Amniotic stem cell (primary cell): ENCODE measurements at regions not wholly inside any gene's neighbourhood (a gene's known extent, or its start where the extent isn't known, plus 50 kb on each side); places are given as distances from the start of the nearest gene placed in this dataset.
"Not testable (repeated sequence)": the region's sequence is repeated elsewhere in the genome, so short reads cannot be mapped to it uniquely, and the experiment has no call there.

Experiments used
- DNase-seq: peaks from one replicate; lab custom pipeline; 2025; lab: John Stamatoyannopoulos, UW

GRCh38 chr2:39929531-39929930, 150.5 kb upstream of the THUMPD2 start:
- no peak for DNase-seq

- no peak for DNase-seq
These were observed 146.3 kb upstream of the THUMPD2 start for GRCh38 chr2:39925312-39925711.

- no peak for DNase-seq
These were observed 144.4 kb upstream of the THUMPD2 start for GRCh38 chr2:39923455-39923854.

- DNase-seq: no peak
These were observed 143.8 kb upstream of the THUMPD2 start for GRCh38 chr2:39922679-39923405.

DNA sequence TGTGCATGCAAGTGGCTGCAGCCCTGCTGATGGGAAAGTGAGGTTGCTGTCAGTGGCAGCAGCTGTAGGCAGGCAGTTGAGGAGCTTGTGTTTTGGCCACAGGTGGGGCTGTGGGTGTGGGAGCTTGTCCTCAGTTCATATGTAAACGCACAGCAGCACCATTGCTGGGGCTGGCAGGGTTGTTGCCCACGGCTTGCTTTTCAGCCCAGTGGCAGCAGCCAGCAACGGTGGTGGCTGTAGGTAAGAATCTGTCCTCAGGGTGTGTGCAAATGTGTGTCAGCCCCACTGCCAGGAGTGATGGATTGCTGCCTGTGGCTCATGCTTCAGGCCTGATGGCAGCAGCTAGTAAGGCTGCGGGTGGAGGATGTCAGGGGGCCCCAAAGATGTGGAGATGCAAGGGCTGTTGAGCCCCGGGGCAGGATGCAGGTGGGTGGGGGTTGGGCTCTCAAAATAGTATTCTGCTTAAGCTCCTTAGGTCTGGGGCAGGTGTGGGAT, 141.3 kb upstream of the THUMPD2 start:
- DNase-seq: no peak

GRCh38 chr2:39919511-39920306, 140.7 kb upstream of the THUMPD2 start:
- no peak for DNase-seq

GRCh38 chr2:39918886-39919285, 139.8 kb upstream of the THUMPD2 start:
- DNase-seq: no peak

GRCh38 chr2:39917371-39917770, 138.3 kb upstream of the THUMPD2 start:
- not testable (repeated sequence) for DNase-seq

DNA sequence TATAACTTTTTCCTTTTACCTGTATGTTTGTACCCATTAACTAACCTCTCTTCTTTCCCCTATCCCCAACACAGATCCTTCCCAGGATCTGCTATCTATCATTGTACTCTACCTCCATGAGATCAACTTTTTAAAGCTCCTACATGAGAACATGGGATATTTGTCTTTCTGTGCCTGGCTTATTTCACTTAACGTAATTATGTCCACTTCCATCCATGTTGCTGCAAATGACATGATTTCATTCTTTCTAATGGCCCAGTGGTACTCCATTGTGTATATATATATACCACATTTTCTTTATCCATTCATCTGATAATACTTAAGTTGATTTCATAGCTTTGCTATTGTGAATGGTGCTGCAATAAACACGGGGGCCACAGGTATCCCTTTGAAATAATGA, 135.9 kb upstream of the THUMPD2 start:
- DNase-seq: no peak

DNA sequence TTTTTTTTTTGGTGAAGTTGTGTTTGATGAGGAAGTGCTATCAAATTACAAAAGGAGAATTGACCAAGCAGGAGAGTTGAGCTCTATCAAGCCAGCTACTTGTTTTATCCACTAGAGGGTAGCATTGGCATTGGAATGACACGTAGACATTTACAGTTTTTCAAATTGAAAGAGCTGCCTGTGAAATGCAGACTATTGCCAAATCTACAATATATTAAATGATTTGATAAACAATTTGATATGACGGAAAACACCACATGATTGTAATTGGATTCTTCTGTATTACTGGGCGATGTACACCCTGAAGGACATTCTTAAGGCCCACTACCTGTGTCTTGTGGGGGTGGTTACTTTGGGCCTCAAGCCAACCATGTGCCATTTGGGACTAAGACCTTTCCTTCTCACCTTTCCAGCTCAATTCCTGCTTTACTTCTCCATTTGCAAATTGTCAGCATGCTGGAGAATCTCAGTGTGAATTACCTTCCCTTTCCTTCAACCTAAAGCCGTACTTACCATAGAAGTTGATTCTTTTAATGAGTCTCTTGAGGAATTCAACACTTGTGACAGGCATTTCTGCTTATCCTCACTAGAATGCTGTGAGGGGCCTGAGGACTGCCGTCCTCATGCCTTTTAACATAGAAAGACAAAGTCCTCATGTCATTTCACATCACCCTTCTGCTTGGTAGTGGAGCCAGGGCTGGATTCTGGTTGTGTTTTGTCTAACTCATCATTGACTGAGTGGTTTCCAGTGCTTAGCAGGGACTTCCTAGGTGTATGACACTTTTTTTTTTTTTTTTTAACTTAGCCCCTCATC, 134.8 kb upstream of the THUMPD2 start:
- peak; percentile 61 for DNase-seq

GRCh38 chr2:39902103-39902502, 123.0 kb upstream of the THUMPD2 start:
- peak; percentile 21 for DNase-seq

DNA sequence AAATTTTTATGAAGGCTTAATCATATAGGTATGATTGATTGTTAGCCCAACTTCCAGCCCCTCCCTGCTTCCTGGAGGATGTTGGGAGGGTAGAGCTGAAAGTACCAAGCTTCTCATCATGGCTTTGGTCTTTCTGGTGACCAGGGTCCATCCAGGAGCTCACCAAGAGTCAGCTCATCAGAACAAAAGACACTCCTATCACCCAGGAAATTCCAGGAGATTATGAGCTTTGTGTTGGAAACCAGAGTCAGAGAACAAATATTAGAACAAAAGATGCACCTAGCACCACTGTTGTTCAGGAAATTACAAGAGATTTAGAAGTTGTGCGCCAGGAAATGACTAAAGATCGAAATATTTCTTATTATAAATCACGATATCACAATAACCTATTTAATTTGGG, 119.9 kb upstream of the THUMPD2 start:
- no peak for DNase-seq

DNA sequence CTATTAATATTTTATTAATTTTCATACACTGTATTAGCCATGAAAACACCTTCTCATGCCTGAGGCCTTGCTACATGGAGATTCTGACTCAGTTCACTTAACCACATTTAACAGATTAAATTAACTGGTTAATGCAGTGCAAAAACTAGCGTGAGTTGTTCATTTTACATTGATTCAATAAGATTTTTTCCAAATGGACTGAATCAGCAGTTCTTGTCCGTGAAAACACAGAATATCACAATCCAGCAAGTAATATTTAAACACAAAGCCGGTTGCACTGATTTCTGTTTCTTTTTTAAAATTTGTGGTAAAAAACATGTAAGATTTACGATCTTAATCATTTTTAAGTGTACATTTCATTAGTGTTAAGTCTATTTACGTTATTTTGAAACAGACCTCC, 118.2 kb upstream of the THUMPD2 start:
- DNase-seq: no peak

GRCh38 chr2:39894082-39894481, 115.0 kb upstream of the THUMPD2 start:
- no peak for DNase-seq

- no peak for DNase-seq
These were observed 114.6 kb upstream of the THUMPD2 start for GRCh38 chr2:39893616-39894015.

DNA sequence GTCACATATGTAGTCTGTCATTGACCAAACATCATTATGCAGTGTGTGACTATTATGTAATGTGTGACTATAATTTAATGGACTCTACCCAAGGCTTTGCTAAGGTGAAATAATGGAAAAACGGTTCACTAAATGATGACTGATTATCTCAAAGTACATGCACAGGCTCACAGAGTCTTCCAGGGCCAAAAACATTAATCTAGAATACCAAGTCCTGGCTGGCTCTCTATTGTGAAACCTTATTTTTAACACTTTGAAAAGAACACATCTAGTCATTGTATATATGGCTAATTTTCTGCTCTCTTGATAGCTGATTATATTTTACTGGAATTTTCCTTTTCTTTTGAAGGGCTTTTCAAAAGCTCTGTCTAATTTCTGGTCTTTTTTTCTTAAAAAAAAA, 102.9 kb upstream of the THUMPD2 start:
- no peak for DNase-seq

DNA sequence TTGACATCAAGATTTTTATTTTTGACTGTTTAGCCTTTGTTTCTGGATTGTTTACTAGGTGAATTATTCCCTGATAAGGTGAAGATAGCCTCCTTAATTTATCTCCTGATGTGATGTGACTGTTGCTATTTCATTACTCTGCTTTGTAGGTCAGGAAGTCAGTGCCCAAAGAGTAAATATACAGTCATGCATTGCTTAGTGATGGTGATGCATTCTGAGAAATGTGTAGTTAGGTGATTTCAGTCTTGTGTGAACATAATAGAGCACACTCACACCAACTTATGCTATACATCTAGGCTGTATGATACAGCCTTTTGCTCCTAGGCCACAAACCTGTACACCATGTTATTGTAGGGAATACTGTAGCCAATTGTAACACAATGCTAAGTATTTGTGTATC, 102.4 kb upstream of the THUMPD2 start:
- DNase-seq: no peak

GRCh38 chr2:39879001-39879400, 99.9 kb upstream of the THUMPD2 start:
- DNase-seq: not testable (repeated sequence)

DNA sequence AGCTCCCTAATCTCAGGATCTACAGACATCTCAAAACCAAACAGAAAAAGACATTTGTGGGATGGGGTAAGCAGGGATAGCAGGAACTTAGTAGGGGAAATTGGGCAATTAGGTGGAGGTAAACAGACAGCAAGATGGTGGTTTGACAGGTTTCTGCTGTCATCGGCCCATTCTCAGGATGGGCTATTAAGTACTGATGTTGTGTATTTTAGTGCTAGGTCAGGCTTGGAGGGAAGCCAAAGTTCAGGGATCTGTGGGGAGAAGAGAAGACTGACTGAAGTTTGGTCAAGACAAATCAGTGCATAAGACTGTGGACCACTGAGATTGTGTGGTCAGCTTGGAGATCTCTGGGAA, 96.8 kb upstream of the THUMPD2 start:
- no peak for DNase-seq

DNA sequence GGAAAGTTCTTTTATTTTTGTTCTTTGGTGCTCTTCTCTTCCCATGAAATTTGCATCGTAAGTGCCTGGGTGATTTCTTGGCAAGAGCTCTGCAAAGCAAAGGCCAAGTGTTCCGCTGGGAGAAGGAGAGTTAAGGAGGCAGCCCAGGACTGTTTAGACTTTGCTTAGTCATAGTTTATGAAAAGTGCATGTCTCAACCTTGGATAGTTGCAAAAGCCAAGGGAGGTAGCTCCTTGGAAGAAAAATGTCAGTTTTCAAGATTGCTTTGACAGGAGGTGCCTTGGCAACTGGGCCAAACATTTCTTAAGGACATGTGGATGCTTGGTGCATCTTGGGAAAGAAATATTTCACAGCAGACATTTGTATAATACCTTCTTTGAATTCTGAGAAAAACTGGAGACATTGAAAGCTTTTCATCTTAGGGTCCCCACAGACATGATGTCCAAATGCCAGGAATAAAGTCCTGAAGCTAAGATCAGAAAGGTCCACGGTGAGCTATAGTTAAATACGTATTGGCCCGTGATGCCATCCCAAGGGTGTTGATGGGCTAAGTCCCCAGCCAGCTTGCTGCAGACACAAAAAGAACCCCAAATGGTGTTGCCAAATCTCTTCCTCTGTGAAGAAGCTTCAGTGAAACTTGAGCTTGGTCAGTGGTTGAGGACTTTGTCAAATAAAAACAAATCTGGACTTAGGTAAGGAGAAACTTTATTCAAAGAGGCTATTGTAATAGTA, 96.3 kb upstream of the THUMPD2 start:
- DNase-seq: peak; percentile 48

GRCh38 chr2:39874236-39874635, 95.2 kb upstream of the THUMPD2 start:
- DNase-seq: no peak

DNA sequence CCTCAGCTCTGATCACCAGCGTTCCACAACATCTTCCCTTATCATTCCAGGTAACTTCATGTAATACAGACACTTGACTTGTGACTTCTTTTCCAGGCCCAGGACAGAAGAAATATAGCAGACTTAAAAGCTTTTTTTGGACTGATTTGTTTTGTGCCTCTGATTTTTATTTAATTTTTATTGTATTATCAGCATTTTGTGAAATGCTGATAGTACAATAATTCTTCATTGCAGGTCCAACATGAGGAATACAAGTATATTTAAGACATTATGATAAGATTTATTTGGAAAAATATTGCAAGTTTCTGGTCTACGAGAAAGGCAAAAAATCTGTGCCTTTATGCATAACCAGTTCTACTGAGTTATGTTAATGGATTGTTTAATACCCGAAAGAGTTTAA, 94.5 kb upstream of the THUMPD2 start:
- DNase-seq: no peak
